CD8-positive, alpha-beta memory T cell (primary cell): ENCODE measurements at regions not wholly inside any gene's neighbourhood (a gene's known extent, or its start where the extent isn't known, plus 50 kb on each side); places are given as distances from the start of the nearest gene placed in this dataset.

Experiments
- CTCF ChIA-PET: fragments of 350-600 bp; sonication (Branson Sonifier 250); formaldehyde crosslinking; loops from one replicate; lab custom pipeline; 2021; ENCODE audit warnings: antibody characterized with exemption; lab: Charles Lee
- POLR2A ChIA-PET: fragments of 350-600 bp; sonication (Branson Sonifier 250); formaldehyde crosslinking; loops from one replicate; lab custom pipeline; 2021; ENCODE audit warnings: antibody characterized with exemption; lab: Charles Lee
- DNase-seq, 5 donors: peaks; one replicate each; pipeline versions ENCODE4 v3.0.0 to v3.0.0-alpha.2; 2020 to 2022; ENCODE audit warnings: mixed read lengths in 1 of 5
- H3K27ac ChIP-seq: one replicate; pipeline ENCODE4 v1.7.0; 2013; ENCODE audit warnings: low read depth, mild to moderate bottlenecking, low read length, moderate library complexity
- H3K27me3 ChIP-seq: 2 replicates; pipeline ENCODE4 v1.7.0; 2013; ENCODE audit warnings: low read length, mild to moderate bottlenecking; ENCODE audit not compliant: insufficient read depth, poor library complexity, severe bottlenecking
- H3K36me3 ChIP-seq: 2 replicates; pipeline ENCODE4 v1.7.0; 2013; ENCODE audit warnings: mild to moderate bottlenecking, low read length, moderate library complexity; ENCODE audit not compliant: insufficient read depth
- H3K4me1 ChIP-seq: 2 replicates; pipeline ENCODE4 v1.7.0; 2013; ENCODE audit warnings: mild to moderate bottlenecking, low read length, moderate library complexity; ENCODE audit not compliant: insufficient read depth
- H3K4me3 ChIP-seq: 2 replicates; pipeline ENCODE4 v1.7.0; 2013; ENCODE audit warnings: mild to moderate bottlenecking, low read length
- H3K9me3 ChIP-seq: 2 replicates; pipeline ENCODE4 v1.7.0; 2013; ENCODE audit warnings: mild to moderate bottlenecking, low read length
- H3K27ac Mint-ChIP-seq, 8 donors: one replicate each; pipeline ENCODE4 v1.8.0; 2020 to 2021; ENCODE audit warnings: mixed read lengths in 8 of 8, mild to moderate bottlenecking in 6 of 8, inconsistent platforms in 3 of 8, moderate library complexity in 3 of 8
- H3K27me3 Mint-ChIP-seq, 2 donors: one replicate each; pipeline ENCODE4 v1.8.0; 2020 to 2021; ENCODE audit warnings: mixed read lengths in 2 of 2, mild to moderate bottlenecking in 1 of 2, moderate library complexity in 1 of 2
- H3K36me3 Mint-ChIP-seq, 3 donors: one replicate each; pipeline ENCODE4 v1.8.0; 2020 to 2021; ENCODE audit warnings: mixed read lengths in 3 of 3, inconsistent platforms in 1 of 3, mild to moderate bottlenecking in 1 of 3
- H3K4me1 Mint-ChIP-seq, 3 donors: one replicate each; pipeline ENCODE4 v1.8.0; 2020 to 2021; ENCODE audit warnings: mixed read lengths in 3 of 3, inconsistent platforms in 1 of 3, mild to moderate bottlenecking in 1 of 3
- H3K4me3 Mint-ChIP-seq, 7 donors: one replicate each; pipeline ENCODE4 v1.8.0; 2020 to 2021; ENCODE audit warnings: mixed read lengths in 7 of 7, mild to moderate bottlenecking in 6 of 7, moderate library complexity in 4 of 7, inconsistent platforms in 2 of 7
- H3K9me3 Mint-ChIP-seq, 5 donors: one replicate each; pipeline ENCODE4 v1.8.0; 2020 to 2022; ENCODE audit warnings: mixed read lengths in 5 of 5, mild to moderate bottlenecking in 3 of 5, moderate library complexity in 2 of 5, inconsistent platforms in 1 of 5

DNA sequence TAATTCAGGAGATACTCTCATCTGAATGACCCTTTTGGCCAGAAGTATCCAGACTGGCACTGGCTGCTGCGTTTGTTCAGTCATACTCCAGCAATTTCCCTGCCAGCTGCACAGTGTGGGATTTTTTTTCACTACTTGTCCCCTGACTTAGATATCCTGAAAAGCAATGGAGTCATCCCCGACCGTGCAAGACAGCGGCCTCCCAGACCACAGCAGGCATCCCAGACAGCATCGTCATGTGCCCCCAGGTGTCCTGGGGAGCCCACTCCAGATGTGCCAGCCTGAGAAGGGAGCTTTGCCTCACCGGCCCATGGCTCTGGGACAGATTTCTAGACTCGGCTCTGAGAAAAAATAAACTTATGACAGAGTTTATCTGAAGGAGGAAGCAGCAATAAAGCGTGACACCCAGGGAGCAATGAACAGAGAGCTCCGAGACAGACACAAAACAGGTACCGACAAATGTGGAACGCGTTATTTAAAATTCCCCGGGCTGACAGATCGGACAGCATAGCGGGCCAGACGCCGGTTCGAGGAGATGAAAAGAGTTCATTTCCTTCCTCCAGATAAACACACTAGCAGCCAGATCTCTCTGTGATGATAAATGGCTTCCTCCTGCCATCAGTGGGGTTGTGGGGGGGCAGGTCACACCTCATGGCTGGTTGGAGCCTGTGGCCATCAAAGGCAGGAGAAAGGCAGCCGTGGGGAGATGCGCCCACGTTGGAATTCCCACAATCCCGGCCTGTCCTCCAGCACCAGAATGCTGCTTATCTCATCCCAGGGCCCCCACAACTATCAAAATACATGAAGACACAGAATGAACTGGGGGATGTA lies 106.4 kb upstream of the FGF3 start:
- ChIA-PET CTCF (no interaction called here), POLR2A (no interaction called here)
- Histone ChIP-seq H3K4me1 (no peaks in the 10 kb centered on the region), H3K27me3 (peaks cover 19% of the 10 kb centered on the region), H3K27ac (no peak overlapping the region), H3K4me3 (no peak overlapping the region), H3K9me3 (no peaks in the 10 kb centered on the region), H3K36me3 (no peaks in the 10 kb centered on the region)
- Mint-ChIP-seq H3K27me3 (peaks cover 30 to 60% of the 10 kb centered on the region in 2 donors), H3K4me1 (peaks cover 0 to 7% (median 3%) of the 10 kb centered on the region in 3 donors), H3K9me3 (peaks cover 0 to 3% (median 0%) of the 10 kb centered on the region in 5 donors), H3K36me3 (no peaks in the 10 kb centered on the region), H3K27ac (peak overlapping the region in 1 of 8 donors; percentile 58), H3K4me3 (peak overlapping the region in 1 of 7 donors; percentile 16)
- DNase-seq, result peak in 1 of 5 donors; percentile 29

DNA sequence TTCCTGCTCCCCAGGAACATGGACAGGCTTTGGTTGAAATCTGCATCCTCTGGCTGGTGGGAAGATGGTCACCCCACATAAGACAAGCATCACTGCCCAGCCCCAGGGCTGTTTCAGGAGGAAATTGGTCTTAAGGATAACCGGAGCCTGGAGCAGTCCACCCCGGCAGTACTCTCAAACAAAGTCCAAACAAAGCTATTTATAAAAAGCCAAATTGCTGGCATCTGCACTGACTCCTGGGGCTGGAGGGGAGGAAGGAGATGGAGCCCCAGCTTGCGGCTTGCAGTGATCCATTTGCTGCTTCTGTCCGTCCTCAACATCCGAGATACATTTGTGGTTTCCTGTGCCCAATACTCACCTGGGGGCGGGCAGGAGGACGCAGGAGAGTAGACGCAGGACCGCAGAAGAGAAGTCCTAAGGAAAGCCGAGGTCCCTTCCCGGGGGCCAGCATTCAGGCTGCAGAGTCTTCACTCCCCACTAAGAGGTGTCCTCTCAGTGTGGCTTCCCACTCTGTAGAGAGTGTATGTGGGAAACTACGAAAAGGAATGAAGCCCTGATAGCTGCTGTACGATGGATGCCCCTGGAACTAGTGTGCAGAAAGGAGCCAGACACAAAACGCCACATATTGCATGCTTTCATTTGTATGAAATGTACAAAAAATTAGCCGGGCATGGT lies 107.3 kb upstream of the FGF3 start:
- no peak overlapping the region for H3K27ac ChIP-seq
- H3K27ac Mint-ChIP-seq, result no peak overlapping the region
- H3K36me3 Mint-ChIP-seq, result no peaks in the 10 kb centered on the region
- H3K27me3 Mint-ChIP-seq, result peaks cover 28 to 62% of the 10 kb centered on the region in 2 donors
- H3K4me1 Mint-ChIP-seq, result peaks cover 0 to 7% (median 3%) of the 10 kb centered on the region in 3 donors
- H3K9me3 Mint-ChIP-seq, result peaks cover 0 to 3% (median 0%) of the 10 kb centered on the region in 5 donors
- H3K36me3 ChIP-seq, result no peaks in the 10 kb centered on the region
- H3K4me3 Mint-ChIP-seq, result peak overlapping the region in 1 of 7 donors; percentile 75
- H3K9me3 ChIP-seq, result no peaks in the 10 kb centered on the region
- ChIA-PET POLR2A (no interaction called here), CTCF (no interaction called here)
- peaks cover 19% of the 10 kb centered on the region for H3K27me3 ChIP-seq
- no peaks in the 10 kb centered on the region for H3K4me1 ChIP-seq
- peak in 1 of 5 donors; percentile 13 for DNase-seq
- no peak overlapping the region for H3K4me3 ChIP-seq

DNA sequence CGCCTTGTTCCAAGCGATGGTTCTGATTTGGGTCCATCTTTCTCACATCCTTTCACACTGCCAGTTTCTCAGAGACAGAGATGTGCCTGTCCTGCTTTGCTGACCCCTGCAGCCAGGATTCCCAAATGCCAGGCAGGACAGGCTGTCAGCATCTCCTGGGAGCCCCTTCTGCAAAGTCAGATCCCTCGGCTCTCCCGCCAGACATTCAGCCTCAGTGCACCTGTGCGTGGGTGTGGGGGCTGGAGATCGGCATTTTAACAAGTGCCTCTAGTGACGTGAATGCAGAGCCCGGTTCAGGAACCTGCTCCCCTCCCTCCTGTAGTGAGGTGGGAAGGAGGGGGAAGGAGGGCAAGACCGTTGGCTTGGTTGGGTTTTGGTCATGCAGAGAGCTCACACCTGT lies 108.9 kb upstream of the FGF3 start:
- peaks cover 0 to 7% (median 3%) of the 10 kb centered on the region in 3 donors for H3K4me1 Mint-ChIP-seq
- no peak overlapping the region for H3K4me3 ChIP-seq
- no peak overlapping the region for H3K27ac ChIP-seq
- H3K4me3 Mint-ChIP-seq, result no peak overlapping the region
- no peaks in the 10 kb centered on the region for H3K36me3 Mint-ChIP-seq
- peaks cover 19% of the 10 kb centered on the region for H3K27me3 ChIP-seq
- H3K27ac Mint-ChIP-seq, result no peak overlapping the region
- ChIA-PET CTCF (interaction anchor here (1.0 to 1.1 kb wide), 2 partner anchors 9 to 242 kb away, joined by 3 to 5 read pairs; no protein-coding TSS in a partner anchor), POLR2A (no interaction called here)
- peaks cover 26 to 60% of the 10 kb centered on the region in 2 donors for H3K27me3 Mint-ChIP-seq
- no peaks in the 10 kb centered on the region for H3K9me3 ChIP-seq
- no peaks in the 10 kb centered on the region for H3K36me3 ChIP-seq
- H3K9me3 Mint-ChIP-seq, result peaks cover 0 to 3% (median 0%) of the 10 kb centered on the region in 5 donors
- H3K4me1 ChIP-seq, result no peaks in the 10 kb centered on the region
- peak in 1 of 5 donors; percentile 16 for DNase-seq

DNA sequence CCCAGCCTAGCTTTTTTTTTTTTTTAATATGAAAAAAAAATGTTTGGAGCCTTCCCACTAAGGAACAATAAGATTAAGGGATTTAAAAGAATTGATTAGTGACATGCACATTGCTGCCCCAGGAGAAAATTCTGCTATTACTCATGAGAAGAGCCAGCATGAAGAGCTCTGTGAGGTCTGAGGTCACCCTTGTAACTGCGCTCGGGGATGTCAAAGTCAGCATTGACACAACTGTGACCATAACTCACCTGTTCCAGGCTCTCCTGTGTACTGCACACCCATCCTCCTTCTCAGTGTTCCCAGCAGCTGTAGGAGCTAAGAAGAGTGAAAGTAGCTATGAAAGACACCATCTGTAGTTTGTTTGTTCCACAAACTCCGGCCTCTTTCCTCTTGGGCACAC lies 109.8 kb upstream of the FGF3 start:
- Mint-ChIP-seq H3K27ac (no peak overlapping the region), H3K4me1 (peaks cover 0 to 7% (median 3%) of the 10 kb centered on the region in 3 donors), H3K4me3 (no peak overlapping the region), H3K9me3 (peaks cover 0 to 3% (median 0%) of the 10 kb centered on the region in 5 donors), H3K36me3 (no peaks in the 10 kb centered on the region), H3K27me3 (peaks cover 22 to 52% of the 10 kb centered on the region in 2 donors)
- ChIA-PET POLR2A (no interaction called here), CTCF (interaction anchor here (1.1 kb wide), 1 partner anchor 10 kb away, joined by 5 read pairs; no protein-coding TSS in a partner anchor)
- H3K4me1 ChIP-seq, result no peaks in the 10 kb centered on the region
- DNase-seq, result no peak
- H3K36me3 ChIP-seq, result no peaks in the 10 kb centered on the region
- peaks cover 15% of the 10 kb centered on the region for H3K27me3 ChIP-seq
- no peak overlapping the region for H3K4me3 ChIP-seq
- H3K9me3 ChIP-seq, result no peaks in the 10 kb centered on the region
- H3K27ac ChIP-seq, result no peak overlapping the region

DNA sequence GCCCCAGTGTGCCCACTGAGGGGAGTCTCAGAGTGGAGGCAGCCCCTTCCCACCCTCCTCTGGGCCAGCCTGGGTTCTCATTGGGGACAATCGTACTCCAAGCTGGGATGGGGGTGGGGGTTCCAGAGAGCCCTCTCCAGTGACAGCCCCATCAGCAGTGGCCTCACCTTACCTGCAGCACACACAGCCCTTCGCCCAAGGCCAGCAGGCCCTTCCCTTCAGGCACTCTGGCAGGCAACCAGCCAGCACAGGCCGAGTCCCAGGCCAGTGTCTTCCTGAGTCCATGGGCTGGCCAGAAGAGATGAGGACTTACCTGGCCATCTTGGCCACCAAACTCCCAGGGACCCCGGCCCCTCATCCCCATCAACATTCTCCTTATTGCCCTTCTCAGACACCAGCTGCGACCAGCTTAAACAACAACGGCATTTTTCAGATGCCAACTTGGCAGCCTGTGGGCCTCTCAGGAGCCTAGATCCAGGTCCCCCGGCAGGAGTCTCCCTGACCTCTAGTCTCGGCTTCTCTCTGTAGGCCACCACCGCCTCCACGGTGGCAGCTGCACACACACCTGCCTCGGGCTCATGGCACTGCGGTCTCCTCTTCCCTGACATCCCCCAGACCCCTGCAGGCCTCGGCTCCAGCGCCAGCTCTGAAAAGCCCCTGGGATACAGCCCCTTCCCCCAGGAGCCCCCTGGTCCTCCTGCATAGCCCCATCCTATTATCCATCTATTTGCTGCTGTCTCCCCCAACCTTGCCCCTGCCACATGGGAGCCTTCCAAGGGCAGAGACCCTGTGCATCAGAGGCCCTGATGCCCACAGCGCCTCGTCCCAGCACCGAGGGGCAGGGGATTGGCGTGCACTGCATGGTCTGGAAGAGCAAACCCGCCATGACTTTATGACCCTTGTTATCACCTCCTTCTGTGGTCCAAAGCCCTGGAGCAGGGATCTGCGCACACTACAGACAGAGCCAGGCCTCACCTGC lies 111.2 kb upstream of the FGF3 start:
- Histone ChIP-seq H3K27ac (no peak overlapping the region), H3K36me3 (no peaks in the 10 kb centered on the region), H3K4me1 (no peaks in the 10 kb centered on the region), H3K27me3 (peaks cover 8% of the 10 kb centered on the region), H3K4me3 (no peak overlapping the region), H3K9me3 (no peaks in the 10 kb centered on the region)
- H3K4me1 Mint-ChIP-seq, result peaks cover 0 to 5% (median 3%) of the 10 kb centered on the region in 3 donors
- no peaks in the 10 kb centered on the region for H3K36me3 Mint-ChIP-seq
- no peak for DNase-seq
- POLR2A ChIA-PET, result no interaction called here
- H3K4me3 Mint-ChIP-seq, result no peak overlapping the region
- H3K27ac Mint-ChIP-seq, result no peak overlapping the region
- CTCF ChIA-PET, result no interaction called here
- peaks cover 13 to 42% of the 10 kb centered on the region in 2 donors for H3K27me3 Mint-ChIP-seq
- peaks cover 0 to 3% (median 0%) of the 10 kb centered on the region in 5 donors for H3K9me3 Mint-ChIP-seq

DNA sequence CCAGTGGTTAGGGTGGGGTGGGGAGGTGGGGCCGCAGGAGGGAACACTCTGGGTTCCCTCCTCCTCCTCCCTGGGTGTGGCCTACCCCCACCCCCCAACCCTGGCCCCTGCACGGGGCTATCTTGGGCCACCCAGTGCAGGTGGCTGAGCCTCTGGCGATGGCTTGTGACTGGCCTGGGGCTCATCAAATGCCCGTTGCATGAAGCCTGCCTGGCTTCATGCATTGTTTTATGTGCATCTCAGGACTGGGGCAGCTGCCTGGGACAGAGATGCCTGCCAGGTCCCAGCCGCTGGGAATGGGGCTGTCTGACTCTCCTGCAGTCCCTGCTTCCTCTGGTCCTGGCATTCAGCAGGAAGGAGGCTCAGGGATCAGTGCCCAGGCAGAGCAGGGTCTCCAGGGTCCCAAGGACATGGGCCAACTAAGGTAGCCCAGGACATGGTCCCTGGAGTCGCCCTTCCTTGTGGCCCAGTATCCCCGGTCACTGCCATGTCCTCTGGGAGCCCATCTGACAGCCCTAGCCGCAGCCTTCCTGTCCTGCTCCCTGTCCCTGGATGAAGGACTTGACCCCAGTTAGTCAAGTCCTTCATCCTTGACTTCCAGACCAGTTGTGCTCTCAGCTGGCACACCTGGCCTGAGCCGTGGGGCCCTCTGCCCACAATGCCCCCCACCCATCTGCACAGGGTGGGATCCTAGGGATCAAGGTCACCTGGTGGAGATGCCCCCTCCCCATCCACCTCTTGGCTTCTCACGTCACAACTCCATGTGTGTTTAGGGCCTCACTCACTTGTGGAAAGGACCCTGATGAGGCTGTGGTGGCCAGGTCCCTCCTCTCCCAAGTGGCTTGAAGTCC lies 112.1 kb upstream of the FGF3 start:
- DNase-seq, result no peak
- H3K27me3 Mint-ChIP-seq, result peaks cover 13 to 36% of the 10 kb centered on the region in 2 donors
- H3K4me3 Mint-ChIP-seq, result no peak overlapping the region
- no peak overlapping the region for H3K4me3 ChIP-seq
- no peak overlapping the region for H3K27ac Mint-ChIP-seq
- CTCF ChIA-PET, result no interaction called here
- POLR2A ChIA-PET, result no interaction called here
- H3K36me3 ChIP-seq, result no peaks in the 10 kb centered on the region
- H3K36me3 Mint-ChIP-seq, result no peaks in the 10 kb centered on the region
- H3K27ac ChIP-seq, result no peak overlapping the region
- no peaks in the 10 kb centered on the region for H3K27me3 ChIP-seq
- no peaks in the 10 kb centered on the region for H3K4me1 ChIP-seq
- no peaks in the 10 kb centered on the region for H3K9me3 ChIP-seq
- H3K4me1 Mint-ChIP-seq, result no peaks in the 10 kb centered on the region
- peaks cover 0 to 3% (median under 1%) of the 10 kb centered on the region in 5 donors for H3K9me3 Mint-ChIP-seq
